Adrenal gland (tissue), 9 donors: ENCODE measurements at regions not wholly inside any gene's neighbourhood (a gene's known extent, or its start where the extent isn't known, plus 50 kb on each side); places are given as distances from the start of the nearest gene placed in this dataset.

Source experiments
- DNase-seq, 7 donors: peaks; one replicate each; pipeline ENCODE4 v3.0.0-alpha.2; 2019 to 2020
- H3K27ac ChIP-seq, 5 donors: fragments of 200-600 bp; sonication (generic) in 4 of 5; 1 replicate in 3 of 5; 2 replicates in 2 of 5; pipeline versions ENCODE4 v1.5.1 to v1.8.0; 2016 to 2020; ENCODE audit warnings: mild to moderate bottlenecking in 1 of 5
- H3K27me3 ChIP-seq: fragments of 200-600 bp; 2 replicates; pipeline ENCODE4 v1.8.0; 2021
- H3K36me3 ChIP-seq, 2 donors: fragments of 200-600 bp; replicated peaks in 1 of 2; 1 replicate in 1 of 2; 2 replicates in 1 of 2; pipeline versions ENCODE4 v1.5.1 to v1.8.0; 2018 to 2022
- H3K4me1 ChIP-seq, 2 donors: fragments of 200-600 bp; replicated peaks in 1 of 2; 1 replicate in 1 of 2; 2 replicates in 1 of 2; pipeline versions ENCODE4 v1.5.1 to v1.8.0; 2018 to 2021
- H3K4me3 ChIP-seq, 4 donors: fragments of 200-600 bp; sonication (generic) in 3 of 4; one replicate each; pipeline ENCODE4 v1.5.1; 2016 to 2018
- H3K9me3 ChIP-seq, 3 donors: fragments of 200-600 bp; sonication (generic) in 1 of 3; replicated peaks in 1 of 3; 1 replicate in 2 of 3; 2 replicates in 1 of 3; pipeline versions ENCODE4 v1.5.1 to v1.8.0; 2016 to 2021
- CTCF ChIP-seq, 6 experiments: fragments of 450-650 bp in 4 of 6; fragments of 200-600 bp in 2 of 6; sonication (generic) in 1 of 6; IDR thresholded peaks; 1 replicate in 5 of 6; 2 replicates in 1 of 6; pipeline versions ENCODE4 v1.5.1 to v1.8.0; 2016 to 2021; ENCODE audit warnings: antibody characterized with exemption in 6 of 6, mild to moderate bottlenecking in 2 of 6, moderate library complexity in 1 of 6
- POLR2A ChIP-seq, 2 donors: fragments of 450-650 bp; IDR thresholded peaks; one replicate each; pipeline ENCODE4 v1.6.1; 2017; ENCODE audit warnings: antibody characterized with exemption in 2 of 2, mild to moderate bottlenecking in 2 of 2, moderate library complexity in 1 of 2
- WGBS, 4 donors: extraction: QIAGEN DNeasy Blood & Tissue Kit in 2 of 4; methylation state at CpG; one replicate each; pipeline versions ENCODE4 v1.1.5 to v1.1.7; 2013 to 2017; 5-methylcytosine and 5-hydroxymethylcytosine counted together
- intact Hi-C, 2 donors: fragments of 100-400 bp; cut with DNase I; formaldehyde crosslinking; loops; one replicate each; pipeline versions ENCODE4 v1.14.1 to v1.15.0; 2022 to 2023
- donor health status: healthy with polysubstance abuse.
- donor health status: Bipolar disorder and iron deficiency.
- donor health status: DM: yes; HTN: yes; CAD: no.
- donor health status: DM: no; HTN: no; CAD: no.
- donor health status: DM: no; HTN: no; CAD: no.

GRCh38 chrX:7219153-7219705, 71.3 kb upstream of the PUDP start:
- intact Hi-C loops: no loop called here
- no peak overlapping the region for H3K4me3 ChIP-seq
- no peaks in the 10 kb centered on the region for H3K9me3 ChIP-seq
- no peak for TF ChIP-seq POLR2A (IDR thresholded peaks at IDR 0.05)
- no peak for TF ChIP-seq CTCF (IDR thresholded peaks at IDR 0.05)
- no peak overlapping the region for H3K27ac ChIP-seq
- DNase-seq: no peak
- H3K4me1 ChIP-seq: no peaks in the 10 kb centered on the region
- no peaks in the 10 kb centered on the region for H3K27me3 ChIP-seq
- 80 to 82% (median 81%) methylated on average over 5 to 7 of the region's 7 CpGs for WGBS, 4 donors
- H3K36me3 ChIP-seq: no peaks in the 10 kb centered on the region

- no peaks in the 10 kb centered on the region for H3K36me3 ChIP-seq
- TF ChIP-seq CTCF (IDR thresholded peaks at IDR 0.05) (no peak), POLR2A (IDR thresholded peaks at IDR 0.05) (no peak)
- H3K9me3 ChIP-seq: no peaks in the 10 kb centered on the region
- no peak overlapping the region for H3K4me3 ChIP-seq
- no peak overlapping the region for H3K27ac ChIP-seq
- no peaks in the 10 kb centered on the region for H3K27me3 ChIP-seq
- WGBS, 4 donors: 69 to 75% (median 73%) methylated on average over 8 of the region's 8 CpGs
- DNase-seq: no peak
- no peaks in the 10 kb centered on the region for H3K4me1 ChIP-seq
- intact Hi-C loops: no loop called here
These were observed 70.6 kb upstream of the PUDP start for GRCh38 chrX:7218321-7219152.

- no peak overlapping the region for H3K27ac ChIP-seq
- H3K27me3 ChIP-seq: no peaks in the 10 kb centered on the region
- DNase-seq: no peak
- WGBS, 4 donors: 87 to 97% (median 90%) methylated on average over 4 to 6 of the region's 6 CpGs
- intact Hi-C loops: no loop called here
- H3K36me3 ChIP-seq: no peaks in the 10 kb centered on the region
- H3K4me3 ChIP-seq: no peak overlapping the region
- TF ChIP-seq CTCF (IDR thresholded peaks at IDR 0.05) (no peak), POLR2A (IDR thresholded peaks at IDR 0.05) (no peak)
- no peaks in the 10 kb centered on the region for H3K9me3 ChIP-seq
- H3K4me1 ChIP-seq: no peaks in the 10 kb centered on the region
These were observed 69.1 kb upstream of the PUDP start for GRCh38 chrX:7216981-7217587.

GRCh38 chrX:7215842-7216241, 67.9 kb upstream of the PUDP start:
- intact Hi-C loops: no loop called here
- Histone ChIP-seq H3K4me3 (no peak overlapping the region), H3K4me1 (no peaks in the 10 kb centered on the region), H3K27ac (no peak overlapping the region), H3K27me3 (no peaks in the 10 kb centered on the region), H3K36me3 (no peaks in the 10 kb centered on the region), H3K9me3 (no peaks in the 10 kb centered on the region)
- TF ChIP-seq CTCF (IDR thresholded peaks at IDR 0.05): no peak
- no peak for TF ChIP-seq POLR2A (IDR thresholded peaks at IDR 0.05)
- DNase-seq: no peak
